Stomach smooth muscle (tissue), 2 donors: ENCODE measurements at regions not wholly inside any gene's neighbourhood (a gene's known extent, or its start where the extent isn't known, plus 50 kb on each side); places are given as distances from the start of the nearest gene placed in this dataset.

Experiments
- H3K27ac ChIP-seq: one replicate; pipeline ENCODE4 v1.7.0; 2013; ENCODE audit warnings: mild to moderate bottlenecking, low read length, inconsistent platforms
- H3K27me3 ChIP-seq, 2 donors: one replicate each; pipeline ENCODE4 v1.7.0; 2013; ENCODE audit warnings: low read length in 2 of 2; ENCODE audit not compliant: insufficient read depth in 2 of 2, control insufficient read depth in 1 of 2
- H3K36me3 ChIP-seq, 2 donors: one replicate each; pipeline ENCODE4 v1.7.0; 2013; ENCODE audit warnings: low read length in 2 of 2; ENCODE audit not compliant: control insufficient read depth in 2 of 2, insufficient read depth in 2 of 2
- H3K4me1 ChIP-seq: one replicate; pipeline ENCODE4 v1.7.0; 2013; ENCODE audit warnings: low read length; ENCODE audit not compliant: control insufficient read depth, insufficient read depth
- H3K4me3 ChIP-seq, 2 donors: one replicate each; pipeline ENCODE4 v1.7.0; 2013; ENCODE audit warnings: low read length in 2 of 2
- H3K9ac ChIP-seq, 2 donors: one replicate each; pipeline ENCODE4 v1.7.0; 2013; ENCODE audit warnings: low read length in 2 of 2, mild to moderate bottlenecking in 1 of 2
- H3K9me3 ChIP-seq, 2 donors: one replicate each; pipeline ENCODE4 v1.7.0; 2013; ENCODE audit warnings: low read length in 2 of 2; ENCODE audit not compliant: control insufficient read depth in 2 of 2
- donor health status: healthy.
- donor health status: Pancreatic carcinoma.

DNA sequence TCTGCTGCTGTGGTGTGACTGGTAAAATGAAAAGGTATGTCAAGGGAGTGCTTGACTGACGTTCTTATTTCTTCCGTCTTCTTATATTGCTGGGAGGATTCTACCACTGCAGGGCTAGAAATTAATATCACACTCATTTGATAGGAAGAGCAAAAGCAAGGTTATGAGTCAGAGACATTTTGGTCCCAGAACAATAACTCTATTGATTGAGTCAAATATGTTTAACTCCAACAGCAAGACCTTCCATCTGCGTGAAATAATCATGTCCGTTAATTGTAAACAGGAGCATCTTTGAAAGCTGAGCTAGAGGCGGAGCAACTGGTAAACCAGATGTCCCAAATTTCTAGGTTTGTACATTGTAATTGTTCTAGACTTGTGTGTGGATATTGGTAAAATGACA lies 1293.6 kb downstream of the AACS start:
- H3K9me3 ChIP-seq = peaks cover 0 to 5% of the 10 kb centered on the region in 2 donors
- no peak overlapping the region for H3K27ac ChIP-seq
- no peaks in the 10 kb centered on the region for H3K4me1 ChIP-seq
- no peaks in the 10 kb centered on the region for H3K27me3 ChIP-seq
- H3K36me3 ChIP-seq = no peaks in the 10 kb centered on the region
- no peak overlapping the region for H3K9ac ChIP-seq
- H3K4me3 ChIP-seq = no peak overlapping the region

GRCh38 chr12:126359216-126359615 lies 1294.0 kb downstream of the AACS start:
- no peaks in the 10 kb centered on the region for H3K36me3 ChIP-seq
- H3K9ac ChIP-seq = no peak overlapping the region

GRCh38 chr12:126361804-126362203 lies 1296.6 kb downstream of the AACS start:
- Histone ChIP-seq H3K36me3 (no peaks in the 10 kb centered on the region), H3K4me1 (no peaks in the 10 kb centered on the region), H3K9me3 (peaks cover 0 to 5% of the 10 kb centered on the region in 2 donors), H3K27me3 (no peaks in the 10 kb centered on the region), H3K9ac (no peak overlapping the region), H3K4me3 (no peak overlapping the region), H3K27ac (no peak overlapping the region)

More at GRCh38 chr12:126359216-126359615, 1294.0 kb downstream of the AACS start:
- H3K4me3 ChIP-seq = no peak overlapping the region
- no peaks in the 10 kb centered on the region for H3K4me1 ChIP-seq
- H3K9me3 ChIP-seq = peaks cover 0 to 5% of the 10 kb centered on the region in 2 donors
- H3K27ac ChIP-seq = no peak overlapping the region
- H3K27me3 ChIP-seq = no peaks in the 10 kb centered on the region

GRCh38 chr12:126362493-126362892 lies 1297.3 kb downstream of the AACS start:
- peaks cover 0 to 5% of the 10 kb centered on the region in 2 donors for H3K9me3 ChIP-seq
- H3K4me1 ChIP-seq = no peaks in the 10 kb centered on the region
- no peaks in the 10 kb centered on the region for H3K27me3 ChIP-seq
- H3K27ac ChIP-seq = no peak overlapping the region
- no peak overlapping the region for H3K9ac ChIP-seq
- H3K4me3 ChIP-seq = no peak overlapping the region
- no peaks in the 10 kb centered on the region for H3K36me3 ChIP-seq

DNA sequence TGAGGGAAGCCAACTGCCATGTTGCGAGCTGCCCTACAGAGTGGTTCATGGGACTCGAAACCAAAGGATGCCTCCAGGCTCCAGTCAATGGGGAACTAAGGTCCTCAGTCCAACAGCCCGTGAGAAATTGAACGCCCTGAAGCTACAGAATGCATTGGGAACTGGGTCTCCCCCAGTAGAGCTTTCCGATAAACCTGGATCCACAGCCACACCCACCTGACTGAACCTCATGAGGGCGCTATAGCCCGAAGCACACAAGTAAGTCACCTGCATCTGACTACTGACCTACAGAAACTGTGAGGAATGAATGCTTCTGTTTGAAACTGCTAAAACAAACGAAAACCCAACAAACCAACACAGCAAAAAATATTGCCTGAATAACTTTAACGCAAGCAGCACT lies 1297.7 kb downstream of the AACS start:
- Histone ChIP-seq H3K36me3 (no peaks in the 10 kb centered on the region), H3K9me3 (peaks cover 0 to 5% of the 10 kb centered on the region in 2 donors), H3K9ac (no peak overlapping the region), H3K27me3 (no peaks in the 10 kb centered on the region), H3K4me3 (no peak overlapping the region), H3K27ac (no peak overlapping the region), H3K4me1 (no peaks in the 10 kb centered on the region)

- Histone ChIP-seq H3K27ac (no peak overlapping the region), H3K9ac (no peak overlapping the region), H3K27me3 (no peaks in the 10 kb centered on the region)
These were observed 1304.5 kb downstream of the AACS start for GRCh38 chr12:126369487-126370463.

DNA sequence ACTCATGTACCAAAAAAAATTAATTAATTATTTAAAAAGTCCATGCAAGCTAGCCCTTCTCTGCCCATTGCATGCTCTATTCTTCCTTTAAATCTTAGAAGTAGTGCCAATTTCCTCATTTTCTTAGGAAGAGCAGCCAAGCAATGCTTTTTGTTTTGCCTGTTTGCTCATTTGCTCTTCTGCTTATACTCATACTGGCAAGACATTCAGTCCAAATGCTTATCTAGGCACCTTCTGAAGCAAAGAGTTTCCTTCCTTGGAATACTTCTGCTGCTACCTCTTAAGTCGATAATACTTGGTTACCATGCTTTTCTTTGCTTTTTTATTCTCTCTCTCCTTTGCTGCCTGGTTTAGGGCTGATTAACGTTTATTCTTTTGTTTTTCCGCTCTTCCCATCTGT lies 1318.3 kb downstream of the AACS start:
- no peaks in the 10 kb centered on the region for H3K36me3 ChIP-seq
- peaks cover 0 to 3% of the 10 kb centered on the region in 2 donors for H3K9me3 ChIP-seq
- no peak overlapping the region for H3K27ac ChIP-seq
- peaks cover 0 to 2% of the 10 kb centered on the region in 2 donors for H3K27me3 ChIP-seq
- H3K4me1 ChIP-seq = no peaks in the 10 kb centered on the region
- H3K4me3 ChIP-seq = no peak overlapping the region
- H3K9ac ChIP-seq = no peak overlapping the region

More at GRCh38 chr12:126369487-126370463, 1304.5 kb downstream of the AACS start:
- H3K36me3 ChIP-seq = no peaks in the 10 kb centered on the region
- H3K9me3 ChIP-seq = no peaks in the 10 kb centered on the region
- no peak overlapping the region for H3K4me3 ChIP-seq
- no peaks in the 10 kb centered on the region for H3K4me1 ChIP-seq

DNA sequence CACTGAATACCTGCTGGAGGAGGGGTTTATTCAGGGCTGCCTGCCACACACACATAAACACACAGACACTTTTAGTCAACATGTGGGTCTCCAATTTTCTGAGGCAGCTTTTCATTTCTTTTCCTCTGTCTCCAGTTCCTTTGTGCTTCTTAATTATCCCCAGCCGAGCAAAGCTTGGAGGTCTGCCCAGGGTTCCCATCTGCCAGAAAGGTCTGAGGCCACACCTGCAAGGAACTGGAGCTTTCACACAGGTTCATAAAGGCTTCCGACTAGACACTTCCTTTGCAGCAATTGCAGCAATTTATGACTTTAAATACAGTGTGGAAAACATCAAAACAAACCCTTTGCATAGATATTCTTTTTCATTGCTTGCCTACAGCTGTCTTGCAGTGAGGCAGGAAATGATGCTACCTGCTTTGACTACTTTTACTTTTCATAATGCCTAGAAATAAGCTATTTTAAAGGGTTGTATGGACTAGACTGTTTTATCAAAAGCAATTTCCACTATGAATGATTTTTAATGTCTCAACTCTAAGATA lies 1318.9 kb downstream of the AACS start:
- H3K4me1 ChIP-seq = no peaks in the 10 kb centered on the region
- H3K27me3 ChIP-seq = peaks cover 0 to 2% of the 10 kb centered on the region in 2 donors
- peaks cover 0 to 3% of the 10 kb centered on the region in 2 donors for H3K9me3 ChIP-seq
- no peak overlapping the region for H3K9ac ChIP-seq
- H3K27ac ChIP-seq = no peak overlapping the region
- no peak overlapping the region for H3K4me3 ChIP-seq
- no peaks in the 10 kb centered on the region for H3K36me3 ChIP-seq

- Histone ChIP-seq H3K4me1 (no peaks in the 10 kb centered on the region), H3K36me3 (no peaks in the 10 kb centered on the region), H3K27me3 (peaks cover 0 to 2% of the 10 kb centered on the region in 2 donors), H3K9me3 (no peaks in the 10 kb centered on the region), H3K27ac (no peak overlapping the region), H3K4me3 (no peak overlapping the region), H3K9ac (no peak overlapping the region)
These were observed 1320.5 kb downstream of the AACS start for GRCh38 chr12:126385785-126386184.

GRCh38 chr12:126389220-126389841 lies 1324.1 kb downstream of the AACS start:
- Histone ChIP-seq H3K4me1 (no peaks in the 10 kb centered on the region), H3K4me3 (no peak overlapping the region), H3K27me3 (peaks cover 0 to 2% of the 10 kb centered on the region in 2 donors), H3K9ac (no peak overlapping the region), H3K9me3 (no peaks in the 10 kb centered on the region), H3K27ac (no peak overlapping the region), H3K36me3 (no peaks in the 10 kb centered on the region)
